ENCODE measurements at regions not wholly inside any gene's neighbourhood (a gene's known extent, or its start where the extent isn't known, plus 50 kb on each side); places are given as distances from the start of the nearest gene placed in this dataset.
"Not testable (repeated sequence)": the region's sequence is repeated elsewhere in the genome, so short reads cannot be mapped to it uniquely, and the experiment has no call there.

GRCh38 chr1:120621278-120621677 lies 102.5 kb upstream of the NBPF26 start:
- TF ChIP-seq, protein P1, sequence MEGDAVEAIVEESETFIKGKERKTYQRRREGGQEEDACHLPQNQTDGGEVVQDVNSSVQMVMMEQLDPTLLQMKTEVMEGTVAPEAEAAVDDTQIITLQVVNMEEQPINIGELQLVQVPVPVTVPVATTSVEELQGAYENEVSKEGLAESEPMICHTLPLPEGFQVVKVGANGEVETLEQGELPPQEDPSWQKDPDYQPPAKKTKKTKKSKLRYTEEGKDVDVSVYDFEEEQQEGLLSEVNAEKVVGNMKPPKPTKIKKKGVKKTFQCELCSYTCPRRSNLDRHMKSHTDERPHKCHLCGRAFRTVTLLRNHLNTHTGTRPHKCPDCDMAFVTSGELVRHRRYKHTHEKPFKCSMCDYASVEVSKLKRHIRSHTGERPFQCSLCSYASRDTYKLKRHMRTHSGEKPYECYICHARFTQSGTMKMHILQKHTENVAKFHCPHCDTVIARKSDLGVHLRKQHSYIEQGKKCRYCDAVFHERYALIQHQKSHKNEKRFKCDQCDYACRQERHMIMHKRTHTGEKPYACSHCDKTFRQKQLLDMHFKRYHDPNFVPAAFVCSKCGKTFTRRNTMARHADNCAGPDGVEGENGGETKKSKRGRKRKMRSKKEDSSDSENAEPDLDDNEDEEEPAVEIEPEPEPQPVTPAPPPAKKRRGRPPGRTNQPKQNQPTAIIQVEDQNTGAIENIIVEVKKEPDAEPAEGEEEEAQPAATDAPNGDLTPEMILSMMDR (IDR thresholded peaks at IDR 0.05): not testable (repeated sequence)
- TF ChIP-seq POLR2A, EP300 (IDR thresholded peaks at IDR 0.05): not testable (repeated sequence)

Data from suprapubic skin (tissue), 3 donors.